Smooth muscle cell (in vitro differentiated cells): ENCODE measurements at regions not wholly inside any gene's neighbourhood (a gene's known extent, or its start where the extent isn't known, plus 50 kb on each side); places are given as distances from the start of the nearest gene placed in this dataset.

Experiments
- DNase-seq: peaks from one replicate; lab custom pipeline; 2025; ENCODE audit not compliant: unreplicated experiment; lab: John Stamatoyannopoulos, UW
- H2AFZ ChIP-seq: fragments of 200-600 bp; sonication (generic); 2 replicates; pipeline ENCODE4 v1.6.0; 2016; ENCODE audit warnings: antibody characterized with exemption, low read depth, mild to moderate bottlenecking
- H3F3A ChIP-seq: fragments of 200-600 bp; sonication (generic); 2 replicates; pipeline ENCODE4 v1.6.0; 2017; ENCODE audit warnings: antibody characterized with exemption, low read depth
- H3K27ac ChIP-seq: fragments of 200-600 bp; sonication (generic); 2 replicates; pipeline ENCODE4 v1.5.1; 2016; ENCODE audit warnings: low read depth, mild to moderate bottlenecking
- H3K27me3 ChIP-seq: fragments of 200-600 bp; sonication (generic); 2 replicates; pipeline ENCODE4 v1.6.1; 2016; ENCODE audit warnings: low read depth, mild to moderate bottlenecking
- H3K36me3 ChIP-seq: fragments of 200-600 bp; sonication (generic); 2 replicates; pipeline ENCODE4 v1.5.1; 2016; ENCODE audit warnings: low read depth
- H3K4me1 ChIP-seq: fragments of 200-600 bp; sonication (generic); 2 replicates; pipeline ENCODE4 v1.5.1; 2016; ENCODE audit warnings: low read depth
- H3K4me2 ChIP-seq: fragments of 200-600 bp; sonication (generic); 2 replicates; pipeline ENCODE4 v1.6.0; 2016; ENCODE audit warnings: mild to moderate bottlenecking
- H3K4me3 ChIP-seq: fragments of 200-600 bp; sonication (generic); 2 replicates; pipeline ENCODE4 v1.5.1; 2016; ENCODE audit warnings: mild to moderate bottlenecking
- H3K79me2 ChIP-seq: fragments of 200-600 bp; sonication (generic); 2 replicates; pipeline ENCODE4 v1.6.0; 2016; ENCODE audit warnings: low read depth, mild to moderate bottlenecking
- H3K9ac ChIP-seq: fragments of 200-600 bp; sonication (generic); 2 replicates; pipeline ENCODE4 v1.6.0; 2016; ENCODE audit warnings: low read depth
- H3K9me3 ChIP-seq: fragments of 200-600 bp; sonication (generic); replicated peaks from 2 replicates; pipeline ENCODE4 v1.5.1; 2016; ENCODE audit warnings: low read depth
- H4K20me1 ChIP-seq: fragments of 200-600 bp; sonication (generic); 2 replicates; pipeline ENCODE4 v1.6.0; 2016; ENCODE audit warnings: low read depth
- WGBS: methylation state at CpG from one replicate; pipeline ENCODE4 v1.1.7; 2016; ENCODE audit warnings: low lambda C conversion rate; 5-methylcytosine and 5-hydroxymethylcytosine counted together
- TF ChIP-seq, protein P1 (sequence below): fragments of 200-600 bp; sonication (generic); IDR thresholded peaks from 2 replicates; pipeline ENCODE4 v1.5.1; 2017; ENCODE audit warnings: borderline replicate concordance, mild to moderate bottlenecking, antibody characterized with exemption; ENCODE audit not compliant: insufficient read depth, poor library complexity, severe bottlenecking

DNA sequence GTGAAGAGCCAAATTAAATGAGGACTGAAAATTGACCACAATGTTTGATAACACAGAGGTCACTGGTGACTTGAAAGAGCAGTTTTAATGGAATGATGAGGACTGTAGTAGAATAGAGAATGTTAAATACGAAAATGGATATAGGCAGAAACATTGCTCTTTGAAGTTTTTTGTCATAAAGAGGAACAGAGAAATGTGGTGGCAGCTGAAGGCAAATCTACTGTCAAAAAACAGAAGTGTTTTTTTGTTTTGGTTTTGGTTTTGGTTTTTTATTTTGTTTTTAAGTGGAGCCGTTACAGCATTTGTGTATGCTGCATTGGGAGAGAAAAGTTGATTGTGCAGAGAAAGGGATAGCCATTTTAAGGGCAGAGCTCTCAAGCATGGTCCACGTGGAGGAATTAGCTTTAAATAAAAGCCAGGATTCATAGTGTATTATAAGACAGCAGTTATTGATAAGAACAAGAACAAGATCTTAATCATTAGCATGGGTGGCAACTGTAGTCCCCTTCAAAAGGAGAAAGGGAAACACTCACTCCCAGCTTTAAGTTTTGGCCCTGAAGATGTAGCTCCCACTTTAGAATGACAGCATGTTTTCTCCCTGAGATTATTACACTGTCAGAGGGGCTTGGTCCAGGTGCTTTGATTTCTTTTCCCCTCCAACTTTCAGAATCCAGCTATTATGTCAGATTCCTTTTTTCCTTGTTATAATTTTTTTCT is 156.7 kb upstream of the BET1 start:
- H2AFZ ChIP-seq: no peak overlapping the region
- no peaks in the 10 kb centered on the region for H3K4me1 ChIP-seq
- H3K79me2 ChIP-seq: no peaks in the 10 kb centered on the region
- H3K9me3 ChIP-seq: no peaks in the 10 kb centered on the region
- 91% methylated on average over 3 of the region's 3 CpGs for WGBS
- no peaks in the 10 kb centered on the region for H3K27me3 ChIP-seq
- no peak overlapping the region for H3K9ac ChIP-seq
- no peaks in the 10 kb centered on the region for H3K36me3 ChIP-seq
- H3F3A ChIP-seq: no peaks in the 10 kb centered on the region
- H3K4me3 ChIP-seq: no peak overlapping the region
- no peak overlapping the region for H3K4me2 ChIP-seq
- DNase-seq: no peak
- no peak overlapping the region for H3K27ac ChIP-seq
- TF ChIP-seq, protein P1, sequence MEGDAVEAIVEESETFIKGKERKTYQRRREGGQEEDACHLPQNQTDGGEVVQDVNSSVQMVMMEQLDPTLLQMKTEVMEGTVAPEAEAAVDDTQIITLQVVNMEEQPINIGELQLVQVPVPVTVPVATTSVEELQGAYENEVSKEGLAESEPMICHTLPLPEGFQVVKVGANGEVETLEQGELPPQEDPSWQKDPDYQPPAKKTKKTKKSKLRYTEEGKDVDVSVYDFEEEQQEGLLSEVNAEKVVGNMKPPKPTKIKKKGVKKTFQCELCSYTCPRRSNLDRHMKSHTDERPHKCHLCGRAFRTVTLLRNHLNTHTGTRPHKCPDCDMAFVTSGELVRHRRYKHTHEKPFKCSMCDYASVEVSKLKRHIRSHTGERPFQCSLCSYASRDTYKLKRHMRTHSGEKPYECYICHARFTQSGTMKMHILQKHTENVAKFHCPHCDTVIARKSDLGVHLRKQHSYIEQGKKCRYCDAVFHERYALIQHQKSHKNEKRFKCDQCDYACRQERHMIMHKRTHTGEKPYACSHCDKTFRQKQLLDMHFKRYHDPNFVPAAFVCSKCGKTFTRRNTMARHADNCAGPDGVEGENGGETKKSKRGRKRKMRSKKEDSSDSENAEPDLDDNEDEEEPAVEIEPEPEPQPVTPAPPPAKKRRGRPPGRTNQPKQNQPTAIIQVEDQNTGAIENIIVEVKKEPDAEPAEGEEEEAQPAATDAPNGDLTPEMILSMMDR: no peak
- no peaks in the 10 kb centered on the region for H4K20me1 ChIP-seq

DNA sequence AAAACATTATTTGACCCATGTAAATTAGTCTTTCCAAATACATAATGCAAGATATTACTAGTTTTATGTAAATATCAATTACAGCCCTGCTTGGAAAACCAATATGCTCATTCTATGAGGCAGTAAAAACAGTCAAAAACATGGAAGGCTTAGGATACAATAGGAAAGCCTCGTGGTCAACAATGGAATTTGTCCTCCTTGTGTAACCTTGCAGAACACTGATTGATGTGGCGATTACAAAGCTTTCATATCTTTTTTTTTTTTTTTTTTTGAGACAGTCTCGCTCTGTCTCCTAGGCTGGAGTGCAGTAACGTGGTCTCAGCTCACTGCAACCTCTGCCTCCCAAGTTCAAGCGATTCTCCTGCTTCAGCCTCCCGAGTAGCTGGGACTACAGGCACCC is 157.3 kb upstream of the BET1 start:
- DNase-seq: no peak
- Histone ChIP-seq H3K36me3 (no peaks in the 10 kb centered on the region), H3K9ac (no peak overlapping the region), H3K4me2 (no peak overlapping the region), H3K4me1 (no peaks in the 10 kb centered on the region), H2AFZ (no peak overlapping the region), H3F3A (no peaks in the 10 kb centered on the region), H3K27ac (no peak overlapping the region), H3K4me3 (no peak overlapping the region), H3K9me3 (no peaks in the 10 kb centered on the region), H3K27me3 (no peaks in the 10 kb centered on the region), H3K79me2 (no peaks in the 10 kb centered on the region), H4K20me1 (no peaks in the 10 kb centered on the region)
- TF ChIP-seq, protein P1: no peak
- WGBS: 89% methylated on average over 6 of the region's 6 CpGs

DNA sequence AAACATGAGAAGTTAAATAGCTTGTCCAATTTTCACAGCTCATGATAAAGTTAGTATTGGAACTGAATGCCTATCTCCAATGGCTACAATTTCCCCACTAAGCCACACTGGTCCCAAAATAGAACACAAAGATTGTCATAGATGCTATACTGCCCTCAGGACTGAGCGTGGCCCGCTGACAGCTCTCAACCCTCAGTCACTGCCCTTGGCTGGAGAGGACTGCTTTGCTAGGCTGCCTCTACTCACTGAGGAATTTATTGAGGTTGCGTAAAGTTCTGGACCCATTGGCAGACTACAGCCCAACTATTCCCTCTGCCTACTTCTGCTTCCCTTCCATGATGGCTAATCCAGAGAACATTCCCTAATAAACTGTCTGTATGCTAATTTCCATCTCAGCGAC is 165.5 kb upstream of the BET1 start:
- Histone ChIP-seq H3K79me2 (no peaks in the 10 kb centered on the region), H3K27me3 (no peaks in the 10 kb centered on the region), H3K4me1 (no peaks in the 10 kb centered on the region), H3K9ac (no peak overlapping the region), H4K20me1 (no peaks in the 10 kb centered on the region), H3K27ac (no peak overlapping the region), H3K4me3 (no peak overlapping the region), H3F3A (no peaks in the 10 kb centered on the region), H3K9me3 (no peaks in the 10 kb centered on the region), H3K36me3 (no peaks in the 10 kb centered on the region), H2AFZ (no peak overlapping the region), H3K4me2 (no peak overlapping the region)
- TF ChIP-seq, protein P1: no peak
- 86% methylated on average over 4 of the region's 4 CpGs for WGBS
- DNase-seq: no peak

DNA sequence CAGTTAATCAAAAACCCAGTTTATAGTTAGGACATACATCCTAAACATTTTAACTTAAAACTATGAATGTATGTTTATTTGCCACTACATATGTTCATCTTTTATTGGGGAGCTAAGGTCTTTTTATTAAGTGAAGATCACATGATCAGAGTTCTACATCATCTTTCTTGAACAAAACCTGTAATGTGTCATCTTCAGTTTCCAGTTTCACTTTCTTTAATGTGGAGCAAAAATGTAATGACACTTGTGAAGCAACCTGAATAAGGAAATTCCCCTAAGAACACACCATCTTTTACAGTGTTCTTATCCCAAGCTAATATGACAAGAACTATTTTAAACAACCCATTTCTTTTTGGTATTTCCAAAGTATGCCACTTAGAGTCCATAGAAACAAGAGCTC is 166.7 kb upstream of the BET1 start:
- Histone ChIP-seq H3K79me2 (no peaks in the 10 kb centered on the region), H3K36me3 (no peaks in the 10 kb centered on the region), H3F3A (peaks cover 4% of the 10 kb centered on the region), H3K4me3 (no peak overlapping the region), H3K9me3 (no peaks in the 10 kb centered on the region), H3K27ac (no peak overlapping the region), H3K4me2 (no peak overlapping the region), H3K27me3 (no peaks in the 10 kb centered on the region), H4K20me1 (no peaks in the 10 kb centered on the region), H2AFZ (no peak overlapping the region), H3K9ac (no peak overlapping the region), H3K4me1 (no peaks in the 10 kb centered on the region)
- DNase-seq: no peak
- TF ChIP-seq, protein P1: no peak
